ENCODE measurements at regions not wholly inside any gene's neighbourhood (a gene's known extent, or its start where the extent isn't known, plus 50 kb on each side); places are given as distances from the start of the nearest gene placed in this dataset.

GRCh38 chr6:24056567-24056966, 69.4 kb upstream of the NRSN1 start:
- TF ChIP-seq POLR2A (IDR thresholded peaks at IDR 0.05) (no peak), CTCF (IDR thresholded peaks at IDR 0.05) (no peak)

Measured in thyroid gland (tissue), 4 donors.